ENCODE measurements at regions not wholly inside any gene's neighbourhood (a gene's known extent, or its start where the extent isn't known, plus 50 kb on each side); places are given as distances from the start of the nearest gene placed in this dataset.

DNA sequence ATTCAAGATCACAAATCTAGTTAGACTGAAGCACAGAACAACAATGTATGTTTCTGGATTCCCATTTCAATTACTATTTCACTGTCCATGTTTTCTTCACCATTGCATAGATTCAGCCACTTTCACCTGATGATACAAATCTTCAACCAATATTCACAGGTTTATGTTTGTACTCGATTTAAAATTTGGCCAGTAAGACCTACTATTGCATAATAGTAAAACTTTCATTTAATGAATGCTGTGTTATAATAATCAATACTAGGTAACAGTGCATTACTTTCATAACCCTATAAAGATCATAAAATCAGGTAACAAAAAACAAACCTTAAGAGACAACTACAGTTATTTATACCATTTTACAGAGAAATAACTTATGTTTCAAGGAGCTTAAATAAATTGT lies 2209.1 kb downstream of the ARAP2 start:
- Mint-ChIP-seq H3K9me3 (no peaks in the 10 kb centered on the region), H3K27ac (no peak overlapping the region), H3K27me3 (no peaks in the 10 kb centered on the region), H3K4me1 (ENCODE audit: low read depth) (no peaks in the 10 kb centered on the region), H3K4me3 (no peak overlapping the region), H3K36me3 (ENCODE audit: low read depth) (no peaks in the 10 kb centered on the region)
- DNase-seq (no peak), ATAC-seq (ENCODE audit: poor library complexity) (no peak)
- no peaks in the 10 kb centered on the region for H3K27me3 ChIP-seq (ENCODE audit: control insufficient read depth in 1 of 2, insufficient read depth in 2 of 2, low read length in 2 of 2)
- H3K27ac ChIP-seq (ENCODE audit: low read depth in 1 of 2, low read length in 2 of 2) = no peak overlapping the region
- H3K4me1 ChIP-seq (ENCODE audit: insufficient read depth, low read length) = no peaks in the 10 kb centered on the region
- POLR2A ChIA-PET = no interaction called here
- CTCF ChIA-PET = no interaction called here
- H3K9me3 ChIP-seq (ENCODE audit: control insufficient read depth in 1 of 2, insufficient read depth in 1 of 2, low read length in 2 of 2) = peaks cover 0 to 4% of the 10 kb centered on the region in 2 experiments
- TF ChIP-seq, protein P1, sequence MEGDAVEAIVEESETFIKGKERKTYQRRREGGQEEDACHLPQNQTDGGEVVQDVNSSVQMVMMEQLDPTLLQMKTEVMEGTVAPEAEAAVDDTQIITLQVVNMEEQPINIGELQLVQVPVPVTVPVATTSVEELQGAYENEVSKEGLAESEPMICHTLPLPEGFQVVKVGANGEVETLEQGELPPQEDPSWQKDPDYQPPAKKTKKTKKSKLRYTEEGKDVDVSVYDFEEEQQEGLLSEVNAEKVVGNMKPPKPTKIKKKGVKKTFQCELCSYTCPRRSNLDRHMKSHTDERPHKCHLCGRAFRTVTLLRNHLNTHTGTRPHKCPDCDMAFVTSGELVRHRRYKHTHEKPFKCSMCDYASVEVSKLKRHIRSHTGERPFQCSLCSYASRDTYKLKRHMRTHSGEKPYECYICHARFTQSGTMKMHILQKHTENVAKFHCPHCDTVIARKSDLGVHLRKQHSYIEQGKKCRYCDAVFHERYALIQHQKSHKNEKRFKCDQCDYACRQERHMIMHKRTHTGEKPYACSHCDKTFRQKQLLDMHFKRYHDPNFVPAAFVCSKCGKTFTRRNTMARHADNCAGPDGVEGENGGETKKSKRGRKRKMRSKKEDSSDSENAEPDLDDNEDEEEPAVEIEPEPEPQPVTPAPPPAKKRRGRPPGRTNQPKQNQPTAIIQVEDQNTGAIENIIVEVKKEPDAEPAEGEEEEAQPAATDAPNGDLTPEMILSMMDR (IDR thresholded peaks at IDR 0.05) = no peak
- H3K4me3 ChIP-seq (ENCODE audit: low read length) = no peak overlapping the region
- no peaks in the 10 kb centered on the region for H3K36me3 ChIP-seq (ENCODE audit: insufficient read depth, low read length)
- intact Hi-C loops (cut with DNase I, micrococcal nuclease) = no loop called here

DNA sequence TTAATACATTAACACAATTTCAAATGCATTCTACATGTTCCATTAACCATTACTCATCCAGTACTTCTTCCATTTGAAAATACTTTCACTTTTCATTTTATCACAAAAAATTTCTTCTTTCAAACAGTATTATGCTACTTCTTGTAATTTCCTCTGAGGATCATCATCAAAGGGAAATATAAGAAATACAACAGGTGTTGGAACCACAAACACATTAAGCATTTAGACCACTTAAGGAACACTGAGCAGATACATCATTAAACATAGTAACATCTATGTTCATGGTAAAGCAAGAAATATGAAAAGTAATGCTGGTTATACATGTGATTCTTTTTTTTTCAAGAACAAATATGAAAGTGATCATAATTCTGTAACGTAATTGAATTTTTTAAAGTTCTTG lies 2207.0 kb downstream of the ARAP2 start:
- Histone ChIP-seq H3K36me3 (ENCODE audit: insufficient read depth, low read length) (no peaks in the 10 kb centered on the region), H3K27me3 (ENCODE audit: control insufficient read depth in 1 of 2, insufficient read depth in 2 of 2, low read length in 2 of 2) (no peaks in the 10 kb centered on the region), H3K9me3 (ENCODE audit: control insufficient read depth in 1 of 2, insufficient read depth in 1 of 2, low read length in 2 of 2) (peaks cover 0 to 4% of the 10 kb centered on the region in 2 experiments), H3K4me1 (ENCODE audit: insufficient read depth, low read length) (no peaks in the 10 kb centered on the region), H3K27ac (ENCODE audit: low read depth in 1 of 2, low read length in 2 of 2) (no peak overlapping the region), H3K4me3 (ENCODE audit: low read length) (no peak overlapping the region)
- Mint-ChIP-seq H3K36me3 (ENCODE audit: low read depth) (no peaks in the 10 kb centered on the region), H3K27me3 (no peaks in the 10 kb centered on the region), H3K9me3 (peaks cover 2% of the 10 kb centered on the region), H3K4me3 (no peak overlapping the region), H3K4me1 (ENCODE audit: low read depth) (no peaks in the 10 kb centered on the region), H3K27ac (no peak overlapping the region)
- ChIA-PET POLR2A (no interaction called here), CTCF (no interaction called here)
- ATAC-seq (ENCODE audit: poor library complexity) = no peak
- TF ChIP-seq, protein P1 (IDR thresholded peaks at IDR 0.05) = no peak
- intact Hi-C loops (cut with DNase I, micrococcal nuclease) = no loop called here
- DNase-seq = no peak

DNA sequence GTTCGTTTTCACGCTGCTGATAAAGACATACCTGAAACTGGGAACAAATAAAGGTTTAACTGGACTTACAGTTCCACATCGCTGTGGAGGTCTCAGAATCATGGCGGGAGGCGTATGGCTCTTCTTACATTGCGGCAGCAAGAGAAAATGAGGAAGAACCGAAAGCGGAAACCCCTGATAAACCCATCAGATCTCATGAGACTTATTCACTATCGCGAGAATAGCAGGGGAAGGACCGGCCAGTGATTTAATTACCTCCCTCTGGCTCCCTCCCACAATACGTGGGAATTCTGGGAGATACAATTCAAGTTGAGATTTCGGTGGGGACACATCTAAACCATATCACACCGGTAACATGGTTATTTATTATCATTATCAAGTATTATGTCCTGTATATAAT lies 2204.5 kb downstream of the ARAP2 start:
- Mint-ChIP-seq H3K36me3 (ENCODE audit: low read depth) (no peaks in the 10 kb centered on the region), H3K4me3 (no peak overlapping the region), H3K27me3 (no peaks in the 10 kb centered on the region), H3K27ac (no peak overlapping the region), H3K9me3 (peaks cover 2% of the 10 kb centered on the region), H3K4me1 (ENCODE audit: low read depth) (no peaks in the 10 kb centered on the region)
- Histone ChIP-seq H3K4me3 (ENCODE audit: low read length) (no peak overlapping the region), H3K4me1 (ENCODE audit: insufficient read depth, low read length) (no peaks in the 10 kb centered on the region), H3K27ac (ENCODE audit: low read depth in 1 of 2, low read length in 2 of 2) (no peak overlapping the region), H3K9me3 (ENCODE audit: control insufficient read depth in 1 of 2, insufficient read depth in 1 of 2, low read length in 2 of 2) (peaks cover 0 to 4% of the 10 kb centered on the region in 2 experiments), H3K36me3 (ENCODE audit: insufficient read depth, low read length) (no peaks in the 10 kb centered on the region), H3K27me3 (ENCODE audit: control insufficient read depth in 1 of 2, insufficient read depth in 2 of 2, low read length in 2 of 2) (no peaks in the 10 kb centered on the region)
- CTCF ChIA-PET = no interaction called here
- no peak for DNase-seq
- intact Hi-C loops (cut with DNase I, micrococcal nuclease) = no loop called here
- POLR2A ChIA-PET = no interaction called here
- TF ChIP-seq, protein P1 (IDR thresholded peaks at IDR 0.05) = no peak
- ATAC-seq (ENCODE audit: poor library complexity) = no peak
